GM23338 (cell line): ENCODE measurements at regions not wholly inside any gene's neighbourhood (a gene's known extent, or its start where the extent isn't known, plus 50 kb on each side); places are given as distances from the start of the nearest gene placed in this dataset.

Source experiments
- ATAC-seq: fragments of 200-7000 bp; cut with Tn5 transposase; 3 replicates; pipeline ENCODE4 v1.9.1; 2020
- DNase-seq: peaks from one replicate; pipeline ENCODE4 v3.0.0-alpha.2; 2015; ENCODE audit warnings: low spot score
- H2AFZ ChIP-seq: fragments of 200-600 bp; sonication (generic); 2 replicates; pipeline ENCODE4 v1.8.0; 2016; ENCODE audit warnings: antibody characterized with exemption, mild to moderate bottlenecking, moderate library complexity
- H3F3A ChIP-seq: fragments of 200-600 bp; sonication (generic); replicated peaks from 2 replicates; pipeline ENCODE4 v1.8.0; 2017; ENCODE audit warnings: antibody characterized with exemption, mixed run types, low read depth
- H3K27ac ChIP-seq: fragments of 200-600 bp; sonication (generic); 2 replicates; pipeline ENCODE4 v1.6.1; 2016; ENCODE audit warnings: low read depth
- H3K27me3 ChIP-seq: fragments of 200-600 bp; sonication (generic); 2 replicates; pipeline ENCODE4 v1.8.0; 2016; ENCODE audit warnings: mild to moderate bottlenecking, mixed run types, moderate library complexity; ENCODE audit not compliant: insufficient read depth
- H3K36me3 ChIP-seq: fragments of 200-600 bp; sonication (generic); 2 replicates; pipeline ENCODE4 v1.8.0; 2016; ENCODE audit warnings: mild to moderate bottlenecking; ENCODE audit not compliant: insufficient read depth
- H3K4me1 ChIP-seq: fragments of 200-600 bp; sonication (generic); 2 replicates; pipeline ENCODE4 v1.8.0; 2016; ENCODE audit warnings: mild to moderate bottlenecking, moderate library complexity; ENCODE audit not compliant: insufficient read depth
- H3K4me2 ChIP-seq: fragments of 200-600 bp; sonication (generic); 2 replicates; pipeline ENCODE4 v1.7.1; 2017; ENCODE audit warnings: mixed run types
- H3K4me3 ChIP-seq: fragments of 200-600 bp; sonication (generic); 2 replicates; pipeline ENCODE4 v1.6.1; 2016; ENCODE audit warnings: mixed run types
- H3K79me2 ChIP-seq: fragments of 200-600 bp; sonication (generic); replicated peaks from 2 replicates; pipeline ENCODE4 v1.8.0; 2017; ENCODE audit warnings: mild to moderate bottlenecking; ENCODE audit not compliant: insufficient read depth
- H3K9me2 ChIP-seq: fragments of 200-600 bp; sonication (generic); 2 replicates; pipeline ENCODE4 v1.8.0; 2017; ENCODE audit not compliant: insufficient read depth
- H4K20me1 ChIP-seq: fragments of 200-600 bp; sonication (generic); replicated peaks from 2 replicates; pipeline ENCODE4 v1.8.0; 2017; ENCODE audit warnings: mild to moderate bottlenecking; ENCODE audit not compliant: insufficient read depth
- H3K27ac Mint-ChIP-seq: 2 replicates; pipeline ENCODE4 v1.8.0; 2020; ENCODE audit warnings: inconsistent platforms, mild to moderate bottlenecking, moderate library complexity, mixed read lengths
- H3K27me3 Mint-ChIP-seq: 3 replicates; pipeline ENCODE4 v1.8.0; 2022; ENCODE audit warnings: low read depth, mild to moderate bottlenecking, moderate library complexity, mixed read lengths, inconsistent platforms; ENCODE audit not compliant: insufficient read depth, poor library complexity
- H3K36me3 Mint-ChIP-seq: 3 replicates; pipeline ENCODE4 v1.8.0; 2021; ENCODE audit warnings: low read depth, mild to moderate bottlenecking, inconsistent platforms, moderate library complexity, mixed read lengths
- H3K4me1 Mint-ChIP-seq: 3 replicates; pipeline ENCODE4 v1.8.0; 2020; ENCODE audit warnings: mild to moderate bottlenecking, inconsistent platforms, mixed read lengths
- H3K4me3 Mint-ChIP-seq: 3 replicates; pipeline ENCODE4 v1.8.0; 2021; ENCODE audit warnings: moderate library complexity, mild to moderate bottlenecking, inconsistent platforms, mixed read lengths
- H3K9me3 Mint-ChIP-seq: 3 replicates; pipeline ENCODE4 v1.8.0; 2020; ENCODE audit warnings: moderate library complexity, mild to moderate bottlenecking, inconsistent platforms, mixed read lengths
- CREB1 ChIP-seq: fragments of 250-450 bp; sonication (Bioruptor Pico); IDR thresholded peaks from 2 replicates; pipeline ENCODE4 v1.5.0; 2020; ENCODE audit warnings: low read depth, mild to moderate bottlenecking, moderate library complexity
- ETS1 ChIP-seq: IDR thresholded peaks from 2 replicates; pipeline ENCODE4 v1.6.1; 2016; ENCODE audit warnings: antibody characterized with exemption
- EZH2 ChIP-seq: fragments of 200-600 bp; sonication (generic); IDR thresholded peaks from one replicate; pipeline ENCODE4 v1.8.0; 2017; ENCODE audit warnings: antibody characterized with exemption, mild to moderate bottlenecking, low read depth; ENCODE audit not compliant: unreplicated experiment
- EZH2phosphoT487 ChIP-seq: fragments of 200-600 bp; sonication (generic); IDR thresholded peaks from one replicate; pipeline ENCODE4 v1.8.1; 2018; ENCODE audit warnings: antibody characterized with exemption; ENCODE audit not compliant: unreplicated experiment
- JUNB ChIP-seq: IDR thresholded peaks from one replicate; pipeline ENCODE4 v1.6.1; 2016; ENCODE audit warnings: antibody characterized with exemption; ENCODE audit not compliant: unreplicated experiment
- NANOG ChIP-seq: IDR thresholded peaks from 2 replicates; pipeline ENCODE4 v1.6.1; 2016; ENCODE audit warnings: antibody characterized with exemption, borderline replicate concordance
- REST ChIP-seq: IDR thresholded peaks from one replicate; pipeline ENCODE4 v1.6.1; 2018; ENCODE audit warnings: antibody characterized with exemption; ENCODE audit not compliant: unreplicated experiment
- STAT1 ChIP-seq: IDR thresholded peaks from one replicate; pipeline ENCODE4 v1.6.1; 2016; ENCODE audit warnings: antibody characterized with exemption; ENCODE audit not compliant: unreplicated experiment
- ZNF331 ChIP-seq: fragments of 250-450 bp; sonication (Bioruptor Pico); IDR thresholded peaks from 2 replicates; pipeline ENCODE4 v1.5.0; 2020; ENCODE audit warnings: low read depth, mild to moderate bottlenecking, moderate library complexity
- ZNF462 ChIP-seq: fragments of 250-450 bp; sonication (Bioruptor Pico); IDR thresholded peaks from 2 replicates; pipeline ENCODE4 v1.5.0; 2020; ENCODE audit warnings: mild to moderate bottlenecking, moderate library complexity

- Mint-ChIP-seq H3K9me3 (no peaks in the 10 kb centered on the region), H3K4me3 (no peak overlapping the region), H3K27ac (no peak overlapping the region), H3K4me1 (no peaks in the 10 kb centered on the region), H3K36me3 (no peaks in the 10 kb centered on the region), H3K27me3 (no peaks in the 10 kb centered on the region)
- ATAC-seq (no peak), DNase-seq (no peak)
- H3K4me1 ChIP-seq = no peaks in the 10 kb centered on the region
- H3K27me3 ChIP-seq = no peaks in the 10 kb centered on the region
- no peak overlapping the region for H3K4me2 ChIP-seq
- H4K20me1 ChIP-seq = no peaks in the 10 kb centered on the region
- H2AFZ ChIP-seq = no peak overlapping the region
- H3K9me2 ChIP-seq = no peaks in the 10 kb centered on the region
- TF ChIP-seq JUNB = no peak
- no peak for TF ChIP-seq CREB1 (CRISPR knock-in tag)
- TF ChIP-seq REST = no peak
- TF ChIP-seq ZNF331 (CRISPR knock-in tag) = no peak
- no peak for TF ChIP-seq ZNF462 (CRISPR knock-in tag)
- TF ChIP-seq EZH2 = no peak
- no peak for TF ChIP-seq STAT1
- TF ChIP-seq ETS1 = no peak
- TF ChIP-seq NANOG = no peak
- no peak for TF ChIP-seq EZH2phosphoT487
- no peaks in the 10 kb centered on the region for H3F3A ChIP-seq
- H3K79me2 ChIP-seq = no peaks in the 10 kb centered on the region
- H3K36me3 ChIP-seq = no peaks in the 10 kb centered on the region
- H3K27ac ChIP-seq = no peak overlapping the region
- H3K4me3 ChIP-seq = no peak overlapping the region
Observed at GRCh38 chr2:149278161-149278871, 52.1 kb upstream of the LYPD6 start.
